Upper lobe of left lung (tissue), 6 donors: ENCODE measurements at regions not wholly inside any gene's neighbourhood (a gene's known extent, or its start where the extent isn't known, plus 50 kb on each side); places are given as distances from the start of the nearest gene placed in this dataset.

Experiments used
- ATAC-seq, 2 donors: fragments of 200-7000 bp; cut with Tn5 transposase; one replicate each; pipeline ENCODE4 v1.9.1; 2022; ENCODE audit warnings: mild to moderate bottlenecking in 2 of 2, moderate library complexity in 2 of 2; ENCODE audit not compliant: low FRiP score in 2 of 2
- DNase-seq, 2 donors: peaks; one replicate each; pipeline ENCODE4 v3.0.0-alpha.2; 2019 to 2020
- H3K27ac ChIP-seq, 4 donors: fragments of 200-600 bp; sonication (generic); one replicate each; pipeline ENCODE4 v1.5.1; 2016 to 2019
- H3K27me3 ChIP-seq, 4 donors: fragments of 200-600 bp; sonication (generic); one replicate each; pipeline ENCODE4 v1.5.1; 2017 to 2019
- H3K36me3 ChIP-seq, 4 donors: fragments of 200-600 bp; sonication (generic); one replicate each; pipeline ENCODE4 v1.5.1; 2016 to 2019
- H3K4me1 ChIP-seq, 4 donors: fragments of 200-600 bp; sonication (generic); one replicate each; pipeline ENCODE4 v1.5.1; 2018 to 2019
- H3K4me3 ChIP-seq, 4 donors: fragments of 200-600 bp; sonication (generic); one replicate each; pipeline ENCODE4 v1.5.1; 2017 to 2019; ENCODE audit warnings: mild to moderate bottlenecking in 2 of 4, moderate library complexity in 1 of 4
- H3K9me3 ChIP-seq, 4 donors: fragments of 200-600 bp; sonication (generic); one replicate each; pipeline ENCODE4 v1.5.1; 2018 to 2019
- CTCF ChIP-seq, 6 experiments: fragments of 450-650 bp in 4 of 6; fragments of 200-600 bp in 2 of 6; sonication (generic) in 2 of 6; IDR thresholded peaks; one replicate each; pipeline ENCODE4 v1.5.1; 2016 to 2019; ENCODE audit warnings: antibody characterized with exemption in 6 of 6
- EP300 ChIP-seq, 4 donors: sonication (generic); formaldehyde crosslinking; IDR thresholded peaks; one replicate each; pipeline ENCODE4 v1.5.1; 2017; ENCODE audit warnings: antibody characterized with exemption in 4 of 4, control low read depth in 2 of 4
- POLR2A ChIP-seq, 4 donors: fragments of 450-650 bp; IDR thresholded peaks; one replicate each; pipeline ENCODE4 v1.5.1; 2016 to 2017; ENCODE audit warnings: antibody characterized with exemption in 4 of 4, mild to moderate bottlenecking in 2 of 4
- POLR2AphosphoS5 ChIP-seq, 2 donors: sonication (generic); formaldehyde crosslinking; IDR thresholded peaks; one replicate each; pipeline ENCODE4 v1.5.1; 2017; ENCODE audit warnings: antibody characterized with exemption in 2 of 2
- WGBS, 2 donors: methylation state at CpG; one replicate each; pipeline ENCODE4 v1.1.5; 2017 to 2018; 5-methylcytosine and 5-hydroxymethylcytosine counted together
- donor health status: DM: no; HTN: no; CAD: no; lungs with moderate emphysema.
- donor health status: DM: no; HTN: yes; CAD: no; lungs with severe emphysema.

- 68 to 75% methylated on average over 3 of the region's 3 CpGs for WGBS, 2 donors
- no peaks in the 10 kb centered on the region for H3K27me3 ChIP-seq
Measured at GRCh38 chr14:96949594-96949993, 152.4 kb downstream of the VRK1 start.

GRCh38 chr14:96951511-96951910 is 154.3 kb downstream of the VRK1 start:
- Histone ChIP-seq H3K9me3 (no peaks in the 10 kb centered on the region), H3K4me1 (no peaks in the 10 kb centered on the region), H3K36me3 (no peaks in the 10 kb centered on the region), H3K27ac (no peak overlapping the region), H3K4me3 (no peak overlapping the region), H3K27me3 (no peaks in the 10 kb centered on the region)
- TF ChIP-seq POLR2AphosphoS5 (IDR thresholded peaks at IDR 0.05) (no peak), POLR2A (IDR thresholded peaks at IDR 0.05) (no peak), CTCF (IDR thresholded peaks at IDR 0.05) (no peak), EP300 (IDR thresholded peaks at IDR 0.05) (no peak)
- DNase-seq (peak in 1 of 2 donors; percentile 25), ATAC-seq (no peak)
- WGBS, 2 donors: 77 to 95% methylated on average over 7 of the region's 7 CpGs

More at GRCh38 chr14:96949594-96949993, 152.4 kb downstream of the VRK1 start:
- no peak for DNase-seq
- no peak for TF ChIP-seq POLR2A (IDR thresholded peaks at IDR 0.05)
- TF ChIP-seq CTCF (IDR thresholded peaks at IDR 0.05): no peak
- TF ChIP-seq EP300 (IDR thresholded peaks at IDR 0.05): no peak
- TF ChIP-seq POLR2AphosphoS5 (IDR thresholded peaks at IDR 0.05): no peak
- Histone ChIP-seq H3K4me3 (no peak overlapping the region), H3K9me3 (no peaks in the 10 kb centered on the region), H3K36me3 (no peaks in the 10 kb centered on the region), H3K4me1 (no peaks in the 10 kb centered on the region), H3K27ac (peak overlapping the region in 1 of 4 donors; percentile 35)
- no peak for ATAC-seq

GRCh38 chr14:96953087-96953874 is 156.1 kb downstream of the VRK1 start:
- WGBS, 2 donors: 75 to 85% methylated on average over 9 of the region's 9 CpGs
- no peaks in the 10 kb centered on the region for H3K27me3 ChIP-seq
- DNase-seq: no peak
- ATAC-seq: no peak
- H3K4me1 ChIP-seq: no peaks in the 10 kb centered on the region
- no peak overlapping the region for H3K4me3 ChIP-seq
- H3K27ac ChIP-seq: no peak overlapping the region
- no peak for TF ChIP-seq POLR2A (IDR thresholded peaks at IDR 0.05)
- no peak for TF ChIP-seq CTCF (IDR thresholded peaks at IDR 0.05)
- no peak for TF ChIP-seq POLR2AphosphoS5 (IDR thresholded peaks at IDR 0.05)
- no peak for TF ChIP-seq EP300 (IDR thresholded peaks at IDR 0.05)
- H3K9me3 ChIP-seq: no peaks in the 10 kb centered on the region
- H3K36me3 ChIP-seq: no peaks in the 10 kb centered on the region

- H3K4me1 ChIP-seq: no peaks in the 10 kb centered on the region
- ATAC-seq (no peak), DNase-seq (no peak)
- no peaks in the 10 kb centered on the region for H3K9me3 ChIP-seq
- no peak for TF ChIP-seq POLR2A (IDR thresholded peaks at IDR 0.05)
- TF ChIP-seq POLR2AphosphoS5 (IDR thresholded peaks at IDR 0.05): no peak
- TF ChIP-seq EP300 (IDR thresholded peaks at IDR 0.05): no peak
- no peak for TF ChIP-seq CTCF (IDR thresholded peaks at IDR 0.05)
- 71 to 80% methylated on average over 3 of the region's 3 CpGs for WGBS, 2 donors
- no peaks in the 10 kb centered on the region for H3K27me3 ChIP-seq
- H3K36me3 ChIP-seq: no peaks in the 10 kb centered on the region
- H3K27ac ChIP-seq: no peak overlapping the region
- no peak overlapping the region for H3K4me3 ChIP-seq
Measured at GRCh38 chr14:96953875-96954185, 156.6 kb downstream of the VRK1 start.
